ENCODE measurements at regions not wholly inside any gene's neighbourhood (a gene's known extent, or its start where the extent isn't known, plus 50 kb on each side); places are given as distances from the start of the nearest gene placed in this dataset.

DNA sequence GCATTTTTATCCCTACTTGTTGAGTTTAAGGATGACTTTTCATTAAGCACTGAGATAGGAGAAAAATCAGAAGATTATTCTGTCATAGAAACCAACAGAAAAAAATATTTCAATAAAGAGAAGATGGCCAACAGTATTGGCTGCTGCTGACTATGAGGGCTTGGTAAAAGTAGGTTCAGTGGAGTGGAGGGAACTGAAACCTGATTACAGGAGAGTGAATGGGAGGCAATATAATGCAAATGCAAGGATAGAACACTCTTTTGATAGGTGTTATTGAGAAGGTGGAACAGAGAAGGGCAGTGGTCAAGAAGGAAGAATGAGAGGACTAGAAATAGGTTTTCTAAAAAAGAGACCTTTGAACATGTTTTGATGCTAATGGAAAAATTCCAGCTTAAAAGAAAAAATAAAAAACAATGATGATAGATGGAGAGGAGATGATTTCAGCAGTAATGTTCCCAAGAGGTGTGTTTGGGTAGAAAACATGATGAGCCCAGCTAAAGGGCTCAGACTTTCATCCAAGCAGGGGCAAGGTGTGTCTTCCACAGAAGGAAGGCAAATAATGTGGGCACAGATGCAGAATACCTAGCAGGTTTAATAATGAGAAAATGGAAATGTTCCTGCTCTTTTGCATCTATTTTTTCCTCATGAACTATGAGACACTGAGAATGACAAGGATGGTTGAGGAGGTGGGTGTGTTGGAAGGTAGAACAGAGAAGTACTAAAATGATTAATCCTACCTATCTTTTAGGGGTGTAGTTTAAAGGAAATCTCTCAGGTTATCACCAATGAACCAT is 397.9 kb upstream of the GOLIM4 start:
- TF ChIP-seq, protein P1, sequence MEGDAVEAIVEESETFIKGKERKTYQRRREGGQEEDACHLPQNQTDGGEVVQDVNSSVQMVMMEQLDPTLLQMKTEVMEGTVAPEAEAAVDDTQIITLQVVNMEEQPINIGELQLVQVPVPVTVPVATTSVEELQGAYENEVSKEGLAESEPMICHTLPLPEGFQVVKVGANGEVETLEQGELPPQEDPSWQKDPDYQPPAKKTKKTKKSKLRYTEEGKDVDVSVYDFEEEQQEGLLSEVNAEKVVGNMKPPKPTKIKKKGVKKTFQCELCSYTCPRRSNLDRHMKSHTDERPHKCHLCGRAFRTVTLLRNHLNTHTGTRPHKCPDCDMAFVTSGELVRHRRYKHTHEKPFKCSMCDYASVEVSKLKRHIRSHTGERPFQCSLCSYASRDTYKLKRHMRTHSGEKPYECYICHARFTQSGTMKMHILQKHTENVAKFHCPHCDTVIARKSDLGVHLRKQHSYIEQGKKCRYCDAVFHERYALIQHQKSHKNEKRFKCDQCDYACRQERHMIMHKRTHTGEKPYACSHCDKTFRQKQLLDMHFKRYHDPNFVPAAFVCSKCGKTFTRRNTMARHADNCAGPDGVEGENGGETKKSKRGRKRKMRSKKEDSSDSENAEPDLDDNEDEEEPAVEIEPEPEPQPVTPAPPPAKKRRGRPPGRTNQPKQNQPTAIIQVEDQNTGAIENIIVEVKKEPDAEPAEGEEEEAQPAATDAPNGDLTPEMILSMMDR (conservative IDR thresholded peaks at IDR 0.05) = no peak
- TF ChIP-seq ZFX (IDR thresholded peaks at IDR 0.05) = no peak
